CD4-positive, alpha-beta memory T cell (primary cell): ENCODE measurements at regions not wholly inside any gene's neighbourhood (a gene's known extent, or its start where the extent isn't known, plus 50 kb on each side); places are given as distances from the start of the nearest gene placed in this dataset.
"Not testable (repeated sequence)": the region's sequence is repeated elsewhere in the genome, so short reads cannot be mapped to it uniquely, and the experiment has no call there.

Experiments used
- CTCF ChIA-PET: fragments of 350-600 bp; sonication (Branson Sonifier 250); formaldehyde crosslinking; loops from one replicate; lab custom pipeline; 2021; ENCODE audit warnings: inconsistent platforms; ENCODE audit not compliant: partially characterized antibody; lab: Charles Lee
- POLR2A ChIA-PET: fragments of 350-600 bp; sonication (Branson Sonifier 250); formaldehyde crosslinking; loops from one replicate; lab custom pipeline; 2021; ENCODE audit not compliant: partially characterized antibody; lab: Charles Lee
- DNase-seq, 5 donors: peaks; one replicate each; pipeline versions ENCODE4 v3.0.0 to v3.0.0-alpha.2; 2020 to 2022; ENCODE audit warnings: mixed read lengths in 1 of 5
- H3K27ac ChIP-seq: one replicate; pipeline ENCODE4 v1.7.0; 2013; ENCODE audit warnings: low read depth, low read length
- H3K27me3 ChIP-seq: 2 replicates; pipeline ENCODE4 v1.7.0; 2013; ENCODE audit warnings: mild to moderate bottlenecking, low read length, moderate library complexity; ENCODE audit not compliant: insufficient read depth
- H3K36me3 ChIP-seq: 2 replicates; pipeline ENCODE4 v1.7.0; 2013; ENCODE audit warnings: mild to moderate bottlenecking, low read length, moderate library complexity; ENCODE audit not compliant: insufficient read depth
- H3K4me1 ChIP-seq: 2 replicates; pipeline ENCODE4 v1.7.0; 2013; ENCODE audit warnings: mild to moderate bottlenecking, low read length, moderate library complexity; ENCODE audit not compliant: insufficient read depth
- H3K4me3 ChIP-seq, 2 donors: one replicate each; pipeline ENCODE4 v1.7.0; 2013; ENCODE audit warnings: low read length in 2 of 2, mild to moderate bottlenecking in 1 of 2
- H3K9me3 ChIP-seq, 2 donors: one replicate each; pipeline ENCODE4 v1.7.0; 2013; ENCODE audit warnings: low read length in 2 of 2, control low read depth in 1 of 2; ENCODE audit not compliant: control insufficient read depth in 1 of 2
- H3K27ac Mint-ChIP-seq, 7 donors: one replicate each; pipeline ENCODE4 v1.8.0; 2020 to 2021; ENCODE audit warnings: mixed read lengths in 7 of 7, mild to moderate bottlenecking in 6 of 7, inconsistent platforms in 3 of 7, moderate library complexity in 3 of 7
- H3K27me3 Mint-ChIP-seq, 2 donors: one replicate each; pipeline ENCODE4 v1.8.0; 2020 to 2021; ENCODE audit warnings: mixed read lengths in 2 of 2
- H3K36me3 Mint-ChIP-seq, 2 donors: one replicate each; pipeline ENCODE4 v1.8.0; 2020 to 2021; ENCODE audit warnings: mixed read lengths in 2 of 2, inconsistent platforms in 1 of 2, mild to moderate bottlenecking in 1 of 2
- H3K4me1 Mint-ChIP-seq, 4 donors: one replicate each; pipeline ENCODE4 v1.8.0; 2020 to 2021; ENCODE audit warnings: mixed read lengths in 4 of 4, mild to moderate bottlenecking in 1 of 4
- H3K4me3 Mint-ChIP-seq, 8 donors: one replicate each; pipeline ENCODE4 v1.8.0; 2020 to 2021; ENCODE audit warnings: mixed read lengths in 8 of 8, mild to moderate bottlenecking in 7 of 8, moderate library complexity in 6 of 8, inconsistent platforms in 3 of 8
- H3K9me3 Mint-ChIP-seq, 8 donors: one replicate each; pipeline ENCODE4 v1.8.0; 2020 to 2021; ENCODE audit warnings: mixed read lengths in 8 of 8, mild to moderate bottlenecking in 5 of 8, inconsistent platforms in 3 of 8, moderate library complexity in 1 of 8
- intact Hi-C: fragments of 100-400 bp; cut with micrococcal nuclease; formaldehyde crosslinking; loops from one replicate; pipeline ENCODE4 v1.15.1; 2023

DNA sequence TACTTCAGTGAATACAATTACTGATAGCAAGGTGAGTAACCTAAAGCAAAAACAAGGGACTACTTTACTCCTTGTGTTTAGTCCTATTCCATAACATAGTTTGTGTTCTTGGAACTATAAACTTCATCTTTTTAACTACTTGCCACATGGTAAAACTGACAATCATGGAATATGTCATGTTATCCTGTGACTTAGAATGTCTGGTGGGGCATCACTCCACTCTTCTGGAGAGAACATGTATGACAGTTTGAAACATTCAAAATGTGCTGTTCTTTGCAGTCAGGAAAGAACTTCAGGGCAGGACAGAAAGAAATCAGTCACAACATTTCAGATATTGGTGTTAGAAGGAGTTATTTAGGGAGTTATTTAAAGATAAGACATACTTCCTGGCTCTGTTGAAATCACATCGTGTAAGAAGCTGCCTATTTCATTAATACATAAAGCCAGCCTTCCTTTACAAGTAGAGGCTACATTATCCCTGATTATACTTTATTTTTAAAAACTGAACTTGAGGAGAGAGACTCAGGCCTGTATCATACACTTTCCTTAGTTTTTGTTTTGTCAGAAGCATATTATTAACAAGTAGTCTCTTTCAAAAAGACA, 184.9 kb downstream of the SPATA31A6 start:
- H3K4me1 Mint-ChIP-seq, H3K9me3 ChIP-seq, H3K36me3 Mint-ChIP-seq, CTCF ChIA-PET, H3K36me3 ChIP-seq, H3K4me3 Mint-ChIP-seq, H3K9me3 Mint-ChIP-seq, H3K27me3 Mint-ChIP-seq, H3K4me3 ChIP-seq, H3K27ac ChIP-seq, intact Hi-C loops, H3K27me3 ChIP-seq, POLR2A ChIA-PET, H3K27ac Mint-ChIP-seq, H3K4me1 ChIP-seq, DNase-seq: not testable (repeated sequence)

- H3K27me3 Mint-ChIP-seq, H3K27ac ChIP-seq, H3K4me1 ChIP-seq, H3K9me3 ChIP-seq, DNase-seq, H3K4me1 Mint-ChIP-seq, H3K4me3 Mint-ChIP-seq, POLR2A ChIA-PET, H3K36me3 ChIP-seq, CTCF ChIA-PET, intact Hi-C loops, H3K9me3 Mint-ChIP-seq, H3K27me3 ChIP-seq, H3K4me3 ChIP-seq, H3K27ac Mint-ChIP-seq, H3K36me3 Mint-ChIP-seq: not testable (repeated sequence)
These were observed 186.7 kb downstream of the SPATA31A6 start for GRCh38 chr9:42370172-42370571.

- H3K9me3 Mint-ChIP-seq, POLR2A ChIA-PET: not testable (repeated sequence)
These were observed 188.0 kb downstream of the SPATA31A6 start for GRCh38 chr9:42371417-42371816.

DNA sequence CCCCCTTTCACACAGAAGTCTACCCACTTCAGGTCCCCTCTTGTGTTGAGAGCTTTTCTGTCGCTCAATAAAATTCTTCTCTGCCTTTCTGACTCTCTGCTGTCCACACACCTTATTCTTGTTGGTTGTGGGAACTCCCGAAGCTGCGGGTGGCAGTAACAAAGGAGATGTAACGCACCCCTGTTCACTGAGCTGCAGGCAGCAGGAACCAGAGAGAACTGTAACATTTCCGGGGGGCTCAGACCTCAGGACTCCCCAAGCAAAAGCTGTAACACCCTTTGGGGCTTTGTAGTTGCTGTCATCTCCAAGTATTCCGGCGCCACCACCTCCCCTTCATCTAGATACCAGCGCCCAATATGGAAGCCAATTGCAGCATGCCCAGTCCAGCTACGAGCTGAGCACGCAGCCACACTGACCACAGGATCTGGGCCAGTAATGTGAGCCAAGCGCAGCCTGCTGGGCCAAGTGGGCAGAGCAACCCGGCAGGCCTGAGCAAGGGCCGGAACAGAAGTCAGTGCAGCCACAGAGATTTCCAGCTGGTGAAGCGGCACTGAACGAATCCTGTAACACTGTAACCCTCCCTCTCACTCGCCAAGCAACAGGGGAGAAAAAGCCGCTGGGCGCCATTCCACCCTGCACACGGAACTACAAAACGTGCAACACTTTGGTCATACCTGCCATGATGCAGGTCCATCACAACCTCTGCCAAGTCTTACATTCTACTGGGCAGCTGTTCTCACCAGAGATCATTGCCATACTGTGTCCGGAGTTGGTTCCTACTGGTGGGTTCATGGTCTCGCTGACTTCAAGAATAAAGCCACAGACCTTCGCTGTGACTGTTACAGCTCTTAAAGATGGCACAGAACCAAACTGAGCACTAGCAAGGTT, 194.3 kb downstream of the SPATA31A6 start:
- H3K9me3 ChIP-seq, H3K27ac Mint-ChIP-seq, H3K27me3 ChIP-seq, intact Hi-C loops, H3K4me3 Mint-ChIP-seq, H3K27me3 Mint-ChIP-seq, H3K4me1 Mint-ChIP-seq, POLR2A ChIA-PET, CTCF ChIA-PET, H3K36me3 Mint-ChIP-seq, H3K27ac ChIP-seq, DNase-seq, H3K4me3 ChIP-seq, H3K4me1 ChIP-seq, H3K36me3 ChIP-seq: not testable (repeated sequence)
- H3K9me3 Mint-ChIP-seq = peaks cover 0 to 15% (median 9%) of the 10 kb centered on the region in 8 donors

More at GRCh38 chr9:42371417-42371816, 188.0 kb downstream of the SPATA31A6 start:
- H3K9me3 ChIP-seq, CTCF ChIA-PET, H3K36me3 ChIP-seq, H3K36me3 Mint-ChIP-seq, DNase-seq, H3K4me1 ChIP-seq, H3K4me3 Mint-ChIP-seq, H3K27me3 Mint-ChIP-seq, intact Hi-C loops, H3K4me1 Mint-ChIP-seq, H3K27ac ChIP-seq, H3K27me3 ChIP-seq, H3K4me3 ChIP-seq, H3K27ac Mint-ChIP-seq: not testable (repeated sequence)

GRCh38 chr9:42378418-42378815, 195.0 kb downstream of the SPATA31A6 start:
- Mint-ChIP-seq H3K36me3 (no peaks in the 10 kb centered on the region), H3K27me3 (no peaks in the 10 kb centered on the region), H3K4me3 (no peak overlapping the region), H3K9me3 (peaks cover 0 to 15% (median 9%) of the 10 kb centered on the region in 8 donors), H3K4me1 (no peaks in the 10 kb centered on the region), H3K27ac (no peak overlapping the region)
- Histone ChIP-seq H3K9me3 (no peaks in the 10 kb centered on the region), H3K27ac (no peak overlapping the region), H3K27me3 (no peaks in the 10 kb centered on the region), H3K4me3 (no peak overlapping the region), H3K36me3 (no peaks in the 10 kb centered on the region), H3K4me1 (no peaks in the 10 kb centered on the region)
- intact Hi-C loops = no loop called here
- ChIA-PET CTCF (no interaction called here), POLR2A (no interaction called here)
- DNase-seq = no peak

- H3K27ac ChIP-seq, H3K4me1 Mint-ChIP-seq, H3K9me3 ChIP-seq, H3K27me3 ChIP-seq, DNase-seq, H3K4me3 ChIP-seq, H3K4me3 Mint-ChIP-seq, POLR2A ChIA-PET, H3K27me3 Mint-ChIP-seq, intact Hi-C loops, H3K27ac Mint-ChIP-seq, H3K36me3 ChIP-seq, H3K36me3 Mint-ChIP-seq, CTCF ChIA-PET, H3K4me1 ChIP-seq: not testable (repeated sequence)
- H3K9me3 Mint-ChIP-seq = peaks cover 0 to 15% (median 9%) of the 10 kb centered on the region in 8 donors
These were observed 196.1 kb downstream of the SPATA31A6 start for GRCh38 chr9:42379602-42380001.

GRCh38 chr9:42384585-42384984, 201.1 kb downstream of the SPATA31A6 start:
- H3K27me3 ChIP-seq, H3K9me3 ChIP-seq, H3K27me3 Mint-ChIP-seq, H3K4me3 ChIP-seq, H3K9me3 Mint-ChIP-seq, H3K4me3 Mint-ChIP-seq, H3K36me3 Mint-ChIP-seq, H3K4me1 ChIP-seq, CTCF ChIA-PET, H3K4me1 Mint-ChIP-seq, H3K27ac Mint-ChIP-seq, H3K36me3 ChIP-seq, intact Hi-C loops, POLR2A ChIA-PET, DNase-seq, H3K27ac ChIP-seq: not testable (repeated sequence)
